T-helper 1 cell (primary cell): ENCODE measurements at regions not wholly inside any gene's neighbourhood (a gene's known extent, or its start where the extent isn't known, plus 50 kb on each side); places are given as distances from the start of the nearest gene placed in this dataset.
A peak's percentile ranks its signal among the peaks of the same experiment; 100 is the strongest.

Experiments
- DNase-seq, 5 donors: peaks; one replicate each; pipeline ENCODE4 v3.0.0-alpha.2; 2012 to 2020

DNA sequence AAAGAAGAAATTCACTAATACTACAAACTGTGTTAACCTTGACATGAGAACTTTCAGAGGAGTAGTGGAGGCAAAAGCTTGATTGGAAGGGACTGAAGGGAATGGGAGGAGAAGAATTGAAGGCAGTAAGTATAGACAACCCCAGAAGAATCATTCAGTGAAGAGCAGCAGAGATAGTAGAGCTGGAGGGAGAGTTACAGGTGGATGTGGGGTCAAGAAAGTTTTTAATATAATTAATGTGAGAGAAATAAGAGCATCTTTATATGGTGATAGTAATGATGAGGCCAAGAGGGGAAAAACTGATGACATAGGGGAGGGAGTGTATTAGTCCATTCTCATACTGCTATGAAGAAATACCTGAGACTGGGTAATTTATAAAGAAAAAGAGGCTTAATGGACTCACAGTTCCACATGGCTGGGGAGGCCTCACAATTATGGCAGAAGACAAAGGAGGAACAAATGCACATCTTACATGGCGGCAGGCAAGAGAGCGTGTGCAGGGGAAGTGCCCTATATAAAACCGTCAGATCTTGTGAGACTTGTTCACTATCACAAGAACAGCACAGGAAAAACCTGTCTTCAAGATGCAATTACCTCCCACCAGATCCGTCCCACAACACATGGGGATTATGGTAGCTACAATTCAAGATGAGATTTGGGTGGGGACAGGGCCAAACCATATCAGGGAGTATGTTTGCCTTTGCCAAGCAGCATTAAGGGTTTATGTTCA lies 88.3 kb upstream of the PIK3CG start:
- no peak for DNase-seq

DNA sequence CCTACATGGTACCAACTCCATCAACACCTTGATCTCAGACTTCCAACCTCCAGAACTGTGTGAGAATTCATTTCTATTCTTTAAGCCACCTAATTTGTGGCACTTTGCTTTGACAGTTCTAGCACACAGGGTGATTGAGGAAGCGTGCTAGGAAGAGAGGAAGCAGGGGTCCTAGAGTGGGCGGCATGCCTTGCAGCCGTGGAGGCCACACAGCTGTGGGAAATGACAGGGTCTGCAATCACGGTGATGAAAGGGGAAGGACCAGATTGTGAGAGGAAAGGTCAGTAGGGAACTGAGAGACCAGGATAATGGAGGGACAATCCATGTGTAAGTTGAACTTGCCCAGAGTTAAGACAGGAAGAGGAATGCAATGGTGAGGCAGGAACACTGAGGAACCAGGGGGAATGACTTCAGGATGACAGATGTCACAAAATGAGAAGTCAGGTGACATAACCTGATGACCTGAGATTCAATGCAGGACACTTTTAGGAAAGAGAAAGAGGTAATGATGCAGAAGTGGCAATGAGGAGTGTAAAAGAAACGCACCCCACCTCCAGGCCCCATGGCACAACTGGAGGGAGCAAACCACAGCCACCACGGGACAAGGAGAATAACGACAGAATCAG lies 87.3 kb upstream of the PIK3CG start:
- no peak for DNase-seq

DNA sequence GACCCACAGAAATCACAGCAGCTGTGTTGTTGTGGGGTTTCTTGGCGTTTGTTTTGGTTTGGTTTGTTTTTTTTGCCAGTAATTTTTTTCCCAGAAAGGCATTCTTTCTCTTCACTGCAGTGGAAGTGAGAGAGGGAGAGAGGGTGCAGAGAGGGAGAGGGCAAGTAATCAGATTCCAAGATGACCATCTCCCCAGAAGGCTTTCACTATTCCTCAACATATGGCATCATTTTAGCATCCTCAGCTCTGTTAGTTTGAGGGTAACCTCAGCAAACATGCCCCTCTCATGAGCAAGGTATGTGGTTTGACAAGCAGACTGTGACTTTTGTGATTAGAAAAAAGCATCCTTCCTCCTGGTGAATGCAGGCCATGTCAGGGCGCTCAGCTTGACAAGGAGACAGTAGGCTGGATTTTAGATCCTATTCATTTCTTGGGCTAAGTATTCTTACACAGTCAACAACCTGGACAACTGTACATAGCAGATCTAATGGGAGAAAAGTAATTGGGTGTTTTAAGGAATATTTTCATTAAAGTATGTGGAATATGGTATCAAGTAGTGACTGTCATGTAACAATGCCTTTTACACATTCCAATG lies 86.3 kb upstream of the PIK3CG start:
- DNase-seq, result no peak

DNA sequence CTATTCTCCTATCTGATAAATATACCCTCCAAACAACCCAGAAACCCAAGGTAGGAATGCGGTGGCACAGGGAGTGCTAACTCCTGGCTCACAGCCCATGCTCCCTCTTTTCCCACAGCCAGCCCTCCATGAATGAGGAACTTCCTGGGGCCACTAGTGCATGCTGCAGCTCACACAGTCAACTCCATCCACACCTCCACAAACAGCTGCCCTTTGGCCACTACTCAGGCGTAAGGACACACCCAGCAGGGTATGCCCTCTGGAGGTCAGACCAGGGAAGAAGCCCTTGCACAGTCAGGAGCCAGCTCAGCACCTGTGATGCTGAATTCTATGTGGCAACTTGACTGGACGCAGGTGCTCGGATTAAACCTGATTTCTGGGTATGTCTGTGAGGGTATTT lies 85.2 kb upstream of the PIK3CG start:
- DNase-seq, result no peak

DNA sequence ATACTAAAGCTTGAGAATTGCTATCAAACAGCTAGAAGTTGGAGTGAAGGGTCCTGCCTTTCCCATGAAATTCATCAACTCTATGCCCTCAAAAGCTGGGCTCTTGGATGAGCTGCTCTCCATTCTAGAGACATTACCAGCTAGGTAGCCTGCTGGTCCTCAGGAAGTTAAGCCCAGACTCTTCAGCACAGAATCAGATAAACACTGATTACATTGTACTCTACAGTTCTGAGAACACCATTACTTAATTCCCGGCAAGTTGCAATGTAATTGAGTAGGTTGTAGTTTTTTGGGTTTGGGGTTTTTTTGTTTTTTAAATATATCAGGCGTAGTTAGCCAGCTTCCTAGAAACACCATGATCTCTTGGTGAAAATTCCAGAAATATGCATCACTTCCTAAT lies 84.1 kb upstream of the PIK3CG start:
- no peak for DNase-seq

DNA sequence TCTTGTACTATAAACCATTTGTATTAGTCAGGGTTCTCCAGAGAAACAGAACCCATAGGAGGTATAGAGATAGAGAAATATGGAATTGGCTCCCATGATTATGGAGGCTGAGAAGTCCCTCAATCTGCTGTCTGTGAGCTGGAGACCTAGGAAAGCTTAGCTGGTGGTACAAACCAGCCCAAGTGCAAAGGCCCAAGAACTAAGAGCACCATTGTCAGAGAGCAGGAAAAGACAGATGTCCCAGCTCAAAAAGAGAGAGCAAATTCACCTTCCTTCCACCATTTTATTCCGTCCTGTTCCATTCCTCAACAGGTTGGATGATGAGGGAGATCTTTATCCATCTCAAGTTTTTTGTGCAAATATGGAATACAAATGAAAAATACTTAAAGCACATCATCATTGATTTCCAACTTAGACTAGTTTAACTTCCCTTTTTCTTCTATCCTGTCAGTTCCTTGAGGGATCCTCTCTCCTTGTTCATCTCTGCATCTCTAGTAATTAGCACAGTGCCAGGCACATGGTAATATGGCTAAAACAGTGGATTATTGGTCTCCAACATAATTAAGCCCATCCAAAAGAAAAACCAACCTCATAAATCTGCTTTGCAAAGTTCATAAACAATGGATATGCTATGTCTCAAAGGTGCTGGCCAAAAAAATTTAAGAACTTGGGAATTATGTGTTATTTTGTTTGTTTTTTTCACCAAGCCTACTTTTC lies 83.1 kb upstream of the PIK3CG start:
- no peak for DNase-seq

DNA sequence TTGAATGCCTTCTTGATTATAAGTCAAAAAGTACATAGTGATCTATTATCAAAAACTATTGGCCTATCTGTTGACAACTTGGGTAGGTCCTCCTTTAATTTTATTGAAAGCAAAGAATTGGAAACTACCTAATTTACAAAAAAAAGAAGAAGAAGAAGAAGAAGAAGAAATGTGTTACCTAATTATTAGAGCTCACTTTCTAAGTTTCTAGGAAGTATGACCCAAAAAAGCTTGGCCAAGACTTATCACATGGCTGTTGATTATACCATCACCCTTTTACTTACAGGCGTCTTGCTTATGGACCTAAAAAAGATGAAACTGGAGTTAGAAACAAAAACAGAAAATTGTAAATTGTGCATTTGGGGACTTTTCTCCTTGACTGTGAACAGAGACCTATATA lies 81.8 kb upstream of the PIK3CG start:
- no peak for DNase-seq

DNA sequence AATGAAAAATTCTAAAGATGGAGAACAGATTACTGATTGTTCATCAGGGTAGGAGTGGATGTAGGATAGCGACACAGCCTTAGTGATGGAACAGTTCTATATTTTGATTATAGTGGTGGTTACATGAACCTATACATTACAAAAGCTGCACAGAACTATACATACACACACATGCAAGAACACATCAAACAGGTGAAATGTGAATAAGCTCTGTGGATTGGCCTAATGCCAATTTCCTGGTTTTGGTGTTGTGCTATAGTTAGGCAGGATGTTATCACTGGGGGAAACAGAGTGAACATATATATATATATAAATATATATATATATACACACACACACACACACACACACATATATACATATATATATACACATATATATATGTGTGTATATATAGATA lies 76.4 kb upstream of the PIK3CG start:
- DNase-seq, result no peak

DNA sequence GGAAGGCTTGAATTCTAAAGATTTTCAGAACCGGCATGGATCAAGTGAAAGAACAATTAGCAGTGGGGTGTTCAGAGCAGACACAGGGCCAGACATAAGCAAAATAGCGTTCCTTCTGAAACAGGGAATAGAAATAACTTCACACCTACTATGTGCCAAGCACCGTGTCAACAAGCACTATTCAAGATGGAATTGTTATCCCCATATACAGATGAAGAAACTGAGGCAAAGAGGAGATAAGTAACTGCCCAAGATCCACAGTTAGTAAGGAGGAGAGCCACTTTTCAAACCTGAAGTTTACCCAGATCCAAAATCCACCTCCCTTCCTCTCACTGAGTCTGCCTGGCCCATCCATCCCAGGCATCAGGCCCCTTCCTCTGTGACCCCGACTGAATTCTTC lies 73.6 kb upstream of the PIK3CG start:
- no peak for DNase-seq

DNA sequence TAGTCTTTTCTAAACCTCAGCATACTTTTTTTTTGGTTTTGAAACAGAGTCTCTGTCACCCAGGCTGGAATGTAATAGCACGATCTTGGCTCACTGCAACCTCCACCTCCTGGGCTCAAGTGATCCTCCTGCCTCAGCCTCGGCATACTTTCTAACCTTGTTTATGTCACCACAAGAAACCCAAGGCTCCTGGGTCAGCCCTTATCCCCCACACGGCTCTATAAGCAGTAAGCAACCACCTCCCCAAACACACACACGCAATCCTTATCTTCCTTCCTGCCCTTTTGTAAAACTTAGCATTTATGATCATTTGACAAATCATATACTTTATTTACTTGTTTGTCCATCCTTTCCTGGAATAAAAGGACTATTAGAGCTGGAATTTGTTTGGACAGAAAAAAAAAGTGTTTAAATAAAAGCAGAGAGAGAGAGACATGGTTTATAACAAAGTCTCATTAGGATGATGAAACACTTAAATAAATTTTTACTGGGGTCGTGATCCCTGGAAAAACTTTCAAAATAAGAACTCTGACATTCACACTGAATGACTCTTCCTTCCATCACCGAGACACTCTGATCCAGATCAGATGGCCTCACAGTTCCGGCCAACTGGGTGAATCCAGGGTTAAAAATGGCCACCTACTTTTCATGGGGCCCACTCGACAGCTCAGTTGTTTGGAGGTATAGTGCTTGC lies 72.7 kb upstream of the PIK3CG start:
- no peak for DNase-seq

DNA sequence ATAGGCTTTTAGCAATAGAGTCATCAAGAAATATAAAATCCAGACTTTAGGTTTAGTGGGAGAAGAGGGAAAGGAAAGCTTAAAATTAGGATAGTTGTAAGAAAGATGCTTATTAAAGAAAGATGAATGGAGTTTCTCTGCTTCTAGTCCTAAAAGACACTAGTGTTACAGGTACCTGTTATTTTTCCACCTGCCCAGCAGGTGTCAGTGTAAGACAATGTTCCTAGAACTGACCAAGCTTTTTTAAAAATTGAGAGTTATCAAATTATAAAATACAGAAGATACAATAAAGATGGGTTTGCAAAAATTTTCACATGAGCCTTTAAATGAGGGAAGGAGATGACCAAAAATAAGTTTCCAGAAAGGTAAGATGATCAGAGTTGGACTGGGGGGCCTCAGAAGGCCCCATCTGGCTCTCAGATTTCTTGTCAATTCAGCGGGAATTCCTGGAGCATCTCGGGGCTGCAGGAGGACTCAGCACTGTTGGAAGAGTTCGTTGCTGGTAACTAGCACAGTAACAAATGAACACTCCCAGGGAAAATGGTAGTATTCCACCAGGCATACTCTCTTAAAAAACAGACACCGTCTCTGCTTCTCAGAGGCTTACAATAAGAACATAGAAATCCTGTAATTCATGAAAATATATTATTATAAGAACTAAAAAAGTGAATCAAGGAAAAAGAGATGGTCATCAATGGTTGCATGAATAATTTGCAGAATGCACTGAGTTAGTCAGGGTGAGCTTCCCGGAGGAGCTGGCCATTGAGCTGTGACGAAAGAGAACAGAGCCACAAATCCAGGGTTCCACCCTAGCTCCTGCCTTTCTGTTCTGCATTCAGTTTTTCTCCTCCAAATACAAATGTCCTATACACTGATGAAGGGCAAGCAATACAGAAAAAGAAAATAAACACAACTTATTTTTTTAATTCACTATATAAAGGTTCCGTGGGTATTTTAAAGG lies 71.8 kb upstream of the PIK3CG start:
- DNase-seq, result peak in 4 of 5 donors; percentile 15 to 37 (median 28)

DNA sequence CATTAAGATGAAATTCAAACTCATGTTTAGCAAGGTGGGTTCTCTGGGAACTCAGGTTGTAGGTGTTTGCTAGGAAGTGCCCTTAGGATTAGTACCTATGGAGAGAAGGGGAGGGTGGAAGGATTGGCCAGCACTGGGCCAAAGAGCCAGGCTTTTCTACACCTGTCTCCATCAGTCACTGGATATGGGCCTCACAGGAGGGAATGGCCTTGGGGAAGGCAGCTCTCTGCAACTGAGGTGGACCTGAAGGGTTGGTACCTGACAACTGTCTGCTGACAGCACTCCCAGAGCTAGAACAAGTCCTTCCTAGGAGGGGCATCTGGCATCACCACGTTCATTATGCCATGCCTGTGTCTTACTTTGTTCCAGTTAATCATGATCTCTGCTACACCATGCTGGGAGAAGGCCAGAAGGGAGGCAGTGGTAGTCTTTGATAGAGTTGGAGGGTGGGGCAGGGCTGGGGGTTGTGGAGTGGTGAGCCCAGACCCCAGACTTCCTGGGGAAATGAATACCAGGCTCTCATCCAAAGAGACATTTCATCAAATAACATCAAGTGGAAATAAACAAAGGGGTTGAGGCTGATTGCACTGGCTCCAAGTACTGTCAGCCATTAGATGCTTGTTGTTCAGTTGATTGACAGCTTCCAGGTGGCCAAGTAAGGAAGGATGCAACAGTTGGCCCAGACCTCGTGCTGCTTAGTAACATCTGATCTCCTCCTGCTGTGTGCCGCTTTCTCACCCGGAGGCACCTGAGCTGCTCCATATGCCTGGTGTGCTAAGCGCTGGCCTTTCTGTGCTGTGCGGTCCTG lies 70.6 kb upstream of the PIK3CG start:
- DNase-seq, result no peak

DNA sequence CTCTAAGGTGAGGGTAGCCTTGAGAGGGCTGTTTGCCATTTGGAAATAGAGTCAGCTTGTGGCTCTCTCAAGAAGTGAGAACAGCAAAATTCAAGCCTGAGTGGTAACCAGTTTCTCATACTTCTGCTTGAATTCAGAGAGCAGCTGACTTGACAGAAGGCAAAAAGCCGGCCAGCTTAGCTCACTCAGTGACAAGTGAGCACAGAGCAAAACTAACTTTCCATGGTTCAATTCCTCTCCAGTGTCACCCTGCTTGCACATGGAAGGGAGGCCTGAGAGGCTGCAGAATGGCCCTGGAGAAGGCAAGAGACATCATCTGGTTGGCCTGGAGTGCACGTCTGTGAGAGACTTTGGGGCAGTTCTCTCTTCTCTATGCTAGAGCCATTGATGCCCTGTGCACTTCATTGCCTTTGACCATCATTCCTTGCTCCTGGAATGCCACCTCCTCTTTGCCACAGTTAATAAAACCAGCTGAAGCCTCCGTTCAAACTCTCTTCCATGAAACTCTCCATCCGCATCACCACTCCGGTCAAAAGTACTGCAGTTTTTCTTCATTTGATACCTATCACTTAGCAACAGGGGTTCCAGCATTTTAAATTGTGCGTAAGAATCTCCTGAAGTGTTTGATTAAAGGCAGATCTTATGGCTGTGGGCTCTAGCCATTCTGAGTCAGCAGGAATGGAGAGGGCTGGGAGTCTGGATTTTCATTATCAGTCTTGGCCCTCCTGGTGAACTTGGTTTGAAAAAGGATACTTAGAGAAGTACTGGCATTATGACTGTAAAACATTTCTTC lies 69.8 kb upstream of the PIK3CG start:
- DNase-seq, result no peak

DNA sequence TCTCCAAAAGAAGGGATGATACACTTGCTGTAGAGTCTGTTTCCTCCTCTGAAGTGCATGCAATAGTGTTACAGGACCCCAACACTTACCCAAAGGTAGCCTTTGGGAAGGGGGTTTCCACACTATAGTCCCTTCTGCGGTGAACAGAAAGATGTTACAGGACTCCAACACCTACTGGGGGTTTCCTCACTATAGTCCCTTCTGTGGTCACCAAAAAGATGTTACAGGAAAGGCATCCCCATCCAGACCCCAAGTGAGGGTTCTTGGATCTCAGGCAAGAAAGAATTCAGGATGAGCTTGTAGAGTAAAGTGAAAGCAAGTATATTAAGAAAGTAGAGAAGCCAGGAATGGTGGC lies 69.2 kb upstream of the PIK3CG start:
- no peak for DNase-seq

DNA sequence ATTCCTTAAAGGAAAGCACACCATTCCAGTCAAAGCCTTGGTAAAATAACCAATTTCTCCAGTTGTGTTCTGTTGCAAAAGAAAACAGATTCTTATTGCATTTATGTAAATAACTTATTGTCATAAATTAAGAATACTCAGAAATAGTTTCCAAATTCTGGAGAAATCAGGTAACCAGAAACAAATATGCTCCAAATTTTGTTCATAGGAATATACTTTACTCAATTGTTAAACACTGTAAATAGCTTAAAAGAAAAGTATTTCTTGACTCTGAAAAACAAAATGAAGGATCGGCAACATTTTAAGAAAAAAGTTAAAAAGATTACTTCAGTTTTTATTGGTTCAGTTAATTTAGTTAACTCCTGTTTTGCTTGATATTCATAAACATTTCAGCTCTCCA lies 67.1 kb upstream of the PIK3CG start:
- no peak for DNase-seq

DNA sequence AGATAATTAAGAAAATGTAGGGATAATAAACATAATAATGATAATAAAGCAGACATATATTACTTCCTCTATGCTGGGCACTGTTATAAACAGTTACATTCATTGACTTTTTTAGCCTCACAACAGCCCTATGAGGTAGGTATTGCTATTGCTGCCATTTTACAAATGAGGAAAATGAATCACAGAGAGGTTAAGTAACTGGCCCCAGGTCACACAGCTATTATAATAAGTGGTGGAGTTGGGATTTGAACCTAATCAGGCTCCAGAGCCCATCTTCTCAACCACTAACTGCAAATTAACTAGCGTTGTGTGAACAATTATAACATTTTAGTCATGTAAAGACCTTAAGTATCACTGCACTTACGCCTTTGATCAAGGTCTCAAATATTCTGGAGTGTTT lies 62.5 kb upstream of the PIK3CG start:
- DNase-seq, result no peak

DNA sequence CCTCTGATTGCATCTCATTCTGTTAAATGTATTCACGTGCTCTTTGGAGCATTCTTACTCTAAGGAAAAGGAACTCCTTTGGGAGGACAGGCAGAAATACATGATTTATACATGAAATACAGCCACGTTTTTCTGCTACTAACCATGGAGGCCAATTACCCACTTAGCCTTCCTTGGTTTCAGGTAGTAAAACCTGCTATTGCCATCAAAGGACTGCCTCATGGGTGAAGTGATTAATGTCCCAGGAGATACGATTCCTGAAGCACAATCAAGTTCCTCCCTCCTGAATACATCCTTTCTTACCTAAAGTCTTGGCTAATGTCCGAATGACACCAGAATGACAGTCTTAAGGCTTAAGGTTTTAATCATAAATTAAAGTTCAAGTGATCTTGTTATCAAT lies 58.5 kb upstream of the PIK3CG start:
- no peak for DNase-seq

DNA sequence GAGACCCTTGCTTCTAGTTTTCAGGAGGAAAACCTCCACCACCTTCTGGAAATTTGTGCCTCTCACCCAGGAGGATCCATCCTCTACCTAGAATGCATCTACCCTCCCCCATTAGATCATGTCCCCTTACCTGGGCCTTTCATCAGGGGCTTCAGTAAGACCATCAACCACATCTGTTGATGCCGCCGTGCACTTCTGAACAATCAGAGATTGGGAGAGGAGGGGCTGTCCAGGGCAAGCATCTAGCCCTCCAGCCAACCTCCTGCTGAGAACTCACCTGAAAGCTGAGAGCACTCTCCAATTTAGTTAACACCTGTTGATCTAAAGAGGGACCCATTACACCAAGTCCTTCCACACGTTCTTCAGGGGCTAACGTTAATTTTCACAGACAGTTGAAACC lies 57.6 kb upstream of the PIK3CG start:
- no peak for DNase-seq

DNA sequence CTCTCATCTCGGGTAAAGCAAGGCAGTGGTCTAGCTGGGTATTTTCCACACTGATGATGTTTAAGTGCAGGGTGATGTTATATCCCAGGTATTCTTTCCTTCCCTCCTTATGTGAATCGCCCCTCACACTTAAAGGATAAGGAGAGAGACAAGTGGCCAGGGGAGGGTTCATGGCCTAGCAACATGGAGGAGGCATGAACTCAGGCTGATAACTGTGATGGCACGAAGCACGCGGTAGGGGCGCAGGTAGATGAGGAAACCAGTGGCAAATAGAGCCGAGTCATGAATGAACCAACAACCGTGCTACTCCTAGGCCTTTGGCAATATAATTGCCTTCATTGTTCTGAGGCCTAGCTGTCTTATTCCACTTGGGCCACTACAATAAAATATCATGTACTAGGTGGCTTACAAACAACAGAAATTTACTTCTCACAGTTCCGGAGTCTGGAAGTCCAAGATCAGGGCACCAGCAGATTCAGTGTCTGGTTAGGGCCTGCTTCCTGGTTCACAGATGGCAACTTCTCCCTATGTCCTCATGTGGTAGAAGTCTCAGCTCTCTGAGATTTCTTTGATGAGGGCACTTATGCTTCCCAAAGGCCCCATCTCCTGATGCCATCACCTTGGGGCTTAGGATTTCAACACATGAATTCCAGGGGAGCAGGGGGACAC lies 56.0 kb upstream of the PIK3CG start:
- no peak for DNase-seq

DNA sequence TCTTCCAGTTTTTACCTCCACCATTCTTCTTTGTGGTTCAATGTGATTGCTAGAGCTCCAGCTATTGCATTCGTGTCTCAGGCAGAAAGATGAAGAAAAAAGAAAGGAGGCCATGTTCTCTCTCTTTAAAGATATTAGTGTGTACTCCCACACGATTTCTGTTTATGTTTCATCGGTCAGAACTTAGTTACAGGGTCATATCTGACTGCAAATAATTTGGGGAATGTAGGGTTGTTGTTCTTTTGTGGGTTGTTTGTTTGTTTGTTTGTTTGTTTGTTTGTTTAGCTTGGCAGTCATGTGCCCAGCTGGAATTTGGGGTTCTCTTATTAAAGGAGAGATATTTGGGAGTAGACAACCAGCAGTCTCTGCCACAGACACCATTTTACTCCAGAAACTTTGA lies 53.6 kb upstream of the PIK3CG start:
- no peak for DNase-seq
